ENCODE measurements at regions not wholly inside any gene's neighbourhood (a gene's known extent, or its start where the extent isn't known, plus 50 kb on each side); places are given as distances from the start of the nearest gene placed in this dataset.
A peak's percentile ranks its signal among the peaks of the same experiment; 100 is the strongest.
"Not testable (repeated sequence)": the region's sequence is repeated elsewhere in the genome, so short reads cannot be mapped to it uniquely, and the experiment has no call there.

- DNase-seq; H3K36me3 Mint-ChIP-seq (ENCODE audit: insufficient read depth); H3K4me1 Mint-ChIP-seq (ENCODE audit: low read depth); H3K4me3 Mint-ChIP-seq; ATAC-seq; H3K9me3 Mint-ChIP-seq; H3K27me3 Mint-ChIP-seq (ENCODE audit: low read depth): not testable (repeated sequence)
Measured at GRCh38 chr7:6955385-6955784, 129.3 kb upstream of the CCZ1B start.

DNA sequence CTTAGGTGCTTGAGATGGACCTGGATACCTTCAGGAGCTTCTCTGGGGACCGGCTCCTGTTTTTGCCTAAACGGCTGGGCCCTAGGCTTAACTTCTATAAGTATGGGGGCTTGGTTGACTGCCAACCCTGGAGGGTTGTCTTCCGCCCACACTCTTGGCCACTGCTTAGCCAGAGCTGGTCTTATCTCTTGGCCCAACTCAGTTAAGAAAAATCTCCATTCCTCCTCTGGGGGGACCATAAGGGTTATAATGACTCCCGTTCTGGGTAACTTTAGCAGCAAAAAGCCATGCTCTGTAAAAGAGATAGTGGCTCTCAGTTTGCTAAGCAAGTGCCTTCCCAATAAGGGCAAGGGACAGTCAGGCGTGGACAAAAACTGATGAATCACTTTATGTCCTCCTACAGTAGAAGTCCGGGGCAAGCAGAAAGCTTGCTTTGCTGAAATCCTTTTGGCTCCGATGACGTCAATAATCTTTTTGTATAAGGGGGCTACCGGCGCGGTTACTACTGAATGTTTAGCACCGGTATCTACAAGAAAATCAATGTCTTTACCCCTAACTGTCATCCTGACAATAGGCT lies 130.0 kb upstream of the CCZ1B start:
- H3K27me3 Mint-ChIP-seq (ENCODE audit: low read depth); H3K4me3 Mint-ChIP-seq; ATAC-seq; DNase-seq; H3K9me3 Mint-ChIP-seq; H3K36me3 Mint-ChIP-seq (ENCODE audit: insufficient read depth); H3K4me1 Mint-ChIP-seq (ENCODE audit: low read depth): not testable (repeated sequence)

GRCh38 chr7:6958371-6958770 lies 132.3 kb upstream of the CCZ1B start:
- DNase-seq; H3K27me3 Mint-ChIP-seq (ENCODE audit: low read depth); ATAC-seq; H3K4me3 Mint-ChIP-seq; H3K4me1 Mint-ChIP-seq (ENCODE audit: low read depth); H3K36me3 Mint-ChIP-seq (ENCODE audit: insufficient read depth); H3K9me3 Mint-ChIP-seq: not testable (repeated sequence)

DNA sequence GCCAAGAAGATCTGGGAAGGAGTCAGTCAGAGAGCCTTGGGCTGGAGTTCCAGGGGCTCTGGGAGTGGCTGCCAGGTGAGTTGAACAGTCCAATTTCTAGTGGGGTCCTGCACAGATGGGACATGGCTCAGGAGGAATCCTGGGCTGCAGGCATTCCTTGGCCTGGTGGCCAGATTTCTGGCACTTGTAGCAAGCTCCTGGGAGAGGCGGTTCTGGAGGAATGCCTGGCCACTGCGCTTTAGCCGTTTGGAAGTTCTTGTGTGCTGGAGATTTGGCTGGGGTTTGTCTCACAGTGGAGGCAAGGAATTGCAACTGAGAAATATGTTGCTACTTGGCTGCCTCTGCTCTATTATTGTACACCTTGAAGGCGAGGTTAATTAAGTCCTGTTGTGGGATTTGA lies 133.9 kb upstream of the CCZ1B start:
- H3K9me3 Mint-ChIP-seq; H3K4me1 Mint-ChIP-seq (ENCODE audit: low read depth); H3K36me3 Mint-ChIP-seq (ENCODE audit: insufficient read depth); ATAC-seq; H3K27me3 Mint-ChIP-seq (ENCODE audit: low read depth); DNase-seq; H3K4me3 Mint-ChIP-seq: not testable (repeated sequence)

GRCh38 chr7:6962871-6963270 lies 136.8 kb upstream of the CCZ1B start:
- not testable (repeated sequence) for H3K36me3 Mint-ChIP-seq (ENCODE audit: insufficient read depth); H3K9me3 Mint-ChIP-seq; H3K27me3 Mint-ChIP-seq (ENCODE audit: low read depth); ATAC-seq; DNase-seq; H3K4me1 Mint-ChIP-seq (ENCODE audit: low read depth); H3K4me3 Mint-ChIP-seq

- H3K27me3 Mint-ChIP-seq (ENCODE audit: low read depth): peaks cover 11% of the 10 kb centered on the region
- not testable (repeated sequence) for H3K36me3 Mint-ChIP-seq (ENCODE audit: insufficient read depth); ATAC-seq
Measured at GRCh38 chr7:6965051-6965450, 139.0 kb upstream of the CCZ1B start.

DNA sequence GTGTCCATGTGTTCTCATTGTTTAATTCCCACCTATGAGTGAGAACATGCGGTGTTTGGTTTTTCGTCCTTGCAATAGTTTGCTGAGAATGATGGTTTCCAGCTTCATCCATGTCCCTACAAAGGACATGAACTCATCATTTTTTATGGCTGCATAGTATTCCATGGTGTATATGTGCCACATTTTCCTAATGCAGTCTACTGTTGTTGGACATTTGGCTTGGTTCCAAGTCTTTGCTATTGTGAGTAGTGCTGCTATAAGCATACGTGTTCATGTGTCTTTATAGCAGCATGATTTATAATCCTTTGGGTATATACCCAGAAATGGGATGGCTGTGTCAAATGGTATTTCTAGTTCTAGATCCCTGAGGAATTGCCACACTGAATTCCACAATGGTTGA lies 144.1 kb upstream of the CCZ1B start:
- not testable (repeated sequence) for H3K27me3 Mint-ChIP-seq (ENCODE audit: low read depth); H3K4me1 Mint-ChIP-seq (ENCODE audit: low read depth); H3K9me3 Mint-ChIP-seq; H3K4me3 Mint-ChIP-seq; DNase-seq; H3K36me3 Mint-ChIP-seq (ENCODE audit: insufficient read depth); ATAC-seq

More at GRCh38 chr7:6965051-6965450, 139.0 kb upstream of the CCZ1B start:
- not testable (repeated sequence) for H3K4me1 Mint-ChIP-seq (ENCODE audit: low read depth); H3K9me3 Mint-ChIP-seq; H3K4me3 Mint-ChIP-seq
- peak; percentile 61 for DNase-seq

DNA sequence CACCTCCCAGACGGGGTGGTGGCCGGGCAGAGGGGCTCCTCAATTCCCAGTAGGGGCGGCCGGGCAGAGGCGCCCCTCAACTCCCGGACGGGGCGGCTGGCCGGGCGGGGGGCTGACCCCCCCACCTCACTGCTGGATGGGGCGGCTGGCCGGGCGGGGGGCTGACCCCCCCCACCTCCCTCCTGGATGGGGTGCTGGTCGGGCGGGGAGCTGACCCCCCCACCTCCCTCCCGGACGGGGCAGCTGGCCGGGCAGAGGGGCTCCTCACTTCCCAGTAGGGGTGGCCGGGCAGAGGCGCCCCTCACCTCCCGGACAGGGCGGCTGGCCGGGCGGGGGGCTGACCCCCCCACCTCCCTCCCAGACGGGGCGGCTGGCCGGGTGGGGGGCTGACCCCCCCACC lies 148.8 kb upstream of the CCZ1B start:
- not testable (repeated sequence) for ATAC-seq; H3K27me3 Mint-ChIP-seq (ENCODE audit: low read depth); H3K4me1 Mint-ChIP-seq (ENCODE audit: low read depth); DNase-seq; H3K4me3 Mint-ChIP-seq; H3K9me3 Mint-ChIP-seq; H3K36me3 Mint-ChIP-seq (ENCODE audit: insufficient read depth)

GRCh38 chr7:6975346-6975745 lies 149.3 kb upstream of the CCZ1B start:
- not testable (repeated sequence) for ATAC-seq; H3K36me3 Mint-ChIP-seq (ENCODE audit: insufficient read depth); H3K4me3 Mint-ChIP-seq; H3K9me3 Mint-ChIP-seq; H3K4me1 Mint-ChIP-seq (ENCODE audit: low read depth); H3K27me3 Mint-ChIP-seq (ENCODE audit: low read depth); DNase-seq

- not testable (repeated sequence) for H3K4me1 Mint-ChIP-seq (ENCODE audit: low read depth); ATAC-seq; H3K4me3 Mint-ChIP-seq; H3K9me3 Mint-ChIP-seq; H3K36me3 Mint-ChIP-seq (ENCODE audit: insufficient read depth); DNase-seq; H3K27me3 Mint-ChIP-seq (ENCODE audit: low read depth)
Measured at GRCh38 chr7:6977368-6977767, 151.3 kb upstream of the CCZ1B start.

GRCh38 chr7:6978326-6978725 lies 152.3 kb upstream of the CCZ1B start:
- not testable (repeated sequence) for H3K36me3 Mint-ChIP-seq (ENCODE audit: insufficient read depth); H3K4me3 Mint-ChIP-seq; H3K9me3 Mint-ChIP-seq; ATAC-seq; H3K4me1 Mint-ChIP-seq (ENCODE audit: low read depth); H3K27me3 Mint-ChIP-seq (ENCODE audit: low read depth); DNase-seq

GRCh38 chr7:6979456-6979855 lies 153.4 kb upstream of the CCZ1B start:
- not testable (repeated sequence) for H3K9me3 Mint-ChIP-seq; ATAC-seq; H3K36me3 Mint-ChIP-seq (ENCODE audit: insufficient read depth); DNase-seq; H3K4me1 Mint-ChIP-seq (ENCODE audit: low read depth); H3K4me3 Mint-ChIP-seq
- H3K27me3 Mint-ChIP-seq (ENCODE audit: low read depth): peaks cover 17% of the 10 kb centered on the region

DNA sequence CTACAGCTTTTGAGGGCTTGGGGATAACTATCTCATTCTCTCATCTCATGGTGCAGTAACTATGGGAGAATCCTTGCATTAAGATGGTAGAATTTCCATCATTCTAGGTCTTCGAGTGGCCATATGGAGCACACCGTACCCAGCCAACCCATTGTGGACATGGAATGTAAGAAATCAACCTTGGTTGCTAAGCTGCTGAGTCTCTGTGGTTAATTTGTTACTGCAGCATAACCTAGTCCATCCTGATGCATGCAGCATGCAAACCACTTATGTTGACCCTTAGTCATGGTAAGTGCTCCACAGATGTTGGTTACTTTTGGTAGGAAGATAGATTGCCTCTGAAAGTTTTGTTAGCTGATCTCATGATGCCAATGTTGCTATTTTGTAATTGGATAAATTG lies 156.3 kb upstream of the CCZ1B start:
- DNase-seq; H3K4me1 Mint-ChIP-seq (ENCODE audit: low read depth); ATAC-seq; H3K36me3 Mint-ChIP-seq (ENCODE audit: insufficient read depth); H3K4me3 Mint-ChIP-seq; H3K9me3 Mint-ChIP-seq: not testable (repeated sequence)
- peaks cover 19% of the 10 kb centered on the region for H3K27me3 Mint-ChIP-seq (ENCODE audit: low read depth)

DNA sequence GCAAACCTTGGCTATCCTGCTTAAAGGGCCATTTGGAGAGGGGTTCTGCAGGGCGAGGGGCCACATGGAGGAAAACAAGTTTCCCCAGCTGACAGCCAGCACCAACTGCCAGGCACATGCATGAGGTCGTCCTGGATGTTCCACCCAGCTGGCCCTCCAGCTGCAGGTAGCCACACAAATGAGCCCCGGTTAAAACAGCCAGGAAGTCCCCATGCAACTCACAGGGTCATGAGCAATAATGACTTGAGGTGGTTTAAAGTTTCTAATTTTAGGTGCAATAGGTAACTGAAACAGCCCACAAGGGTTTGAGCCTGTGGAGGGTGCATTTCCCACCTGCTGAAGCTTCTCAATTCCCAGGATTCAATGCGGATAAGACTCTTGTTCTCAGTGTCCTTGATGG lies 160.8 kb upstream of the CCZ1B start:
- peaks cover 15% of the 10 kb centered on the region for H3K4me1 Mint-ChIP-seq (ENCODE audit: low read depth)
- peaks cover 17% of the 10 kb centered on the region for H3K27me3 Mint-ChIP-seq (ENCODE audit: low read depth)
- ATAC-seq; H3K9me3 Mint-ChIP-seq; H3K36me3 Mint-ChIP-seq (ENCODE audit: insufficient read depth); DNase-seq; H3K4me3 Mint-ChIP-seq: not testable (repeated sequence)

GRCh38 chr7:6988608-6989007 lies 162.5 kb upstream of the CCZ1B start:
- H3K9me3 Mint-ChIP-seq; ATAC-seq; H3K36me3 Mint-ChIP-seq (ENCODE audit: insufficient read depth); H3K4me3 Mint-ChIP-seq; DNase-seq: not testable (repeated sequence)
- peaks cover 11% of the 10 kb centered on the region for H3K27me3 Mint-ChIP-seq (ENCODE audit: low read depth)
- peaks cover 15% of the 10 kb centered on the region for H3K4me1 Mint-ChIP-seq (ENCODE audit: low read depth)

GRCh38 chr7:6989968-6990367 lies 163.9 kb upstream of the CCZ1B start:
- H3K4me3 Mint-ChIP-seq; H3K9me3 Mint-ChIP-seq; H3K27me3 Mint-ChIP-seq (ENCODE audit: low read depth); ATAC-seq; DNase-seq; H3K36me3 Mint-ChIP-seq (ENCODE audit: insufficient read depth): not testable (repeated sequence)
- H3K4me1 Mint-ChIP-seq (ENCODE audit: low read depth): peaks cover 15% of the 10 kb centered on the region
